HG02798 (cell line): ENCODE measurements at regions not wholly inside any gene's neighbourhood (a gene's known extent, or its start where the extent isn't known, plus 50 kb on each side); places are given as distances from the start of the nearest gene placed in this dataset.
"Not testable (repeated sequence)": the region's sequence is repeated elsewhere in the genome, so short reads cannot be mapped to it uniquely, and the experiment has no call there.

Experiments used
- ATAC-seq: cut with Tn5 transposase; IDR thresholded peaks from one replicate; pipeline ENCODE4 v1.9.1; 2021; ENCODE audit warnings: mild to moderate bottlenecking; ENCODE audit not compliant: unreplicated experiment, poor library complexity

GRCh38 chr13:70235565-70235964, 127.3 kb upstream of the KLHL1 start:
- no peak for ATAC-seq

- ATAC-seq = no peak
Measured at GRCh38 chr13:70223911-70224310, 115.7 kb upstream of the KLHL1 start.

- ATAC-seq = no peak
Measured at GRCh38 chr13:70222926-70223325, 114.7 kb upstream of the KLHL1 start.

GRCh38 chr13:70218618-70219017, 110.4 kb upstream of the KLHL1 start:
- no peak for ATAC-seq

- not testable (repeated sequence) for ATAC-seq
Measured at GRCh38 chr13:70208968-70209367, 100.7 kb upstream of the KLHL1 start.

- no peak for ATAC-seq
Measured at GRCh38 chr13:70206671-70207070, 98.4 kb upstream of the KLHL1 start.

GRCh38 chr13:70203661-70204229, 95.5 kb upstream of the KLHL1 start:
- ATAC-seq = no peak

GRCh38 chr13:70191034-70191433, 82.8 kb upstream of the KLHL1 start:
- no peak for ATAC-seq

- no peak for ATAC-seq
Measured at GRCh38 chr13:70189981-70190380, 81.7 kb upstream of the KLHL1 start.

- no peak for ATAC-seq
Measured at GRCh38 chr13:70188567-70188966, 80.3 kb upstream of the KLHL1 start.

GRCh38 chr13:70183041-70183440, 74.8 kb upstream of the KLHL1 start:
- ATAC-seq = no peak
